ENCODE measurements at regions not wholly inside any gene's neighbourhood (a gene's known extent, or its start where the extent isn't known, plus 50 kb on each side); places are given as distances from the start of the nearest gene placed in this dataset.

- Histone ChIP-seq H3K4me1 (replicated peaks; ENCODE audit: insufficient read depth) (no peaks in the 10 kb centered on the region), H3K9me3 (ENCODE audit: insufficient read depth, low read depth) (no peaks in the 10 kb centered on the region), H2AFZ (no peak overlapping the region), H3K79me2 (ENCODE audit: low read depth) (no peaks in the 10 kb centered on the region), H3K4me3 (no peak overlapping the region), H3K27ac (no peak overlapping the region), H3K27me3 (ENCODE audit: insufficient read depth, low read depth) (no peaks in the 10 kb centered on the region), H3K4me2 (no peak overlapping the region), H4K20me1 (ENCODE audit: insufficient read depth) (peaks cover 5% of the 10 kb centered on the region; the same call in 1 of the 2 replicates), H3K9me2 (ENCODE audit: insufficient read depth) (no peaks in the 10 kb centered on the region), H3K36me3 (ENCODE audit: low read depth) (no peaks in the 10 kb centered on the region), H3F3A (ENCODE audit: insufficient read depth, low read depth) (peaks cover 5% of the 10 kb centered on the region; the same call in 1 of the 2 replicates)
- no peak for DNase-seq
- ChIA-PET CTCF (no interaction called here), POLR2A (ENCODE audit: unreplicated experiment) (no interaction called here)
- intact Hi-C loops (cut with micrococcal nuclease; ENCODE audit: unreplicated experiment) = loop anchor here (10.0 kb wide), 2 partner anchors 848 to 1238 kb away; no protein-coding TSS in a partner anchor
- TF ChIP-seq CTCF (conservative IDR thresholded peaks at IDR 0.05) = no peak
- TF ChIP-seq EZH2 (IDR thresholded peaks at IDR 0.05; ENCODE audit: low read depth) = no peak
- BruUV-seq (replicated peaks) = no TSS peak
Measured at GRCh38 chr14:100386846-100387245, 63.7 kb downstream of the SLC25A47 start.

- Histone ChIP-seq H3K79me2 (ENCODE audit: low read depth) (no peaks in the 10 kb centered on the region), H3K9me2 (ENCODE audit: insufficient read depth) (no peaks in the 10 kb centered on the region), H3F3A (ENCODE audit: insufficient read depth, low read depth) (peaks cover 5% of the 10 kb centered on the region; the same call in 1 of the 2 replicates), H4K20me1 (ENCODE audit: insufficient read depth) (peaks cover 5% of the 10 kb centered on the region; the same call in 1 of the 2 replicates), H3K4me3 (no peak overlapping the region), H3K36me3 (ENCODE audit: low read depth) (no peaks in the 10 kb centered on the region), H2AFZ (no peak overlapping the region), H3K4me1 (replicated peaks; ENCODE audit: insufficient read depth) (no peaks in the 10 kb centered on the region), H3K27ac (no peak overlapping the region), H3K27me3 (ENCODE audit: insufficient read depth, low read depth) (no peaks in the 10 kb centered on the region), H3K4me2 (no peak overlapping the region), H3K9me3 (ENCODE audit: insufficient read depth, low read depth) (no peaks in the 10 kb centered on the region)
- ChIA-PET POLR2A (ENCODE audit: unreplicated experiment) (no interaction called here), CTCF (no interaction called here)
- BruUV-seq (replicated peaks) = no TSS peak
- TF ChIP-seq CTCF (conservative IDR thresholded peaks at IDR 0.05) = no peak
- intact Hi-C loops (cut with micrococcal nuclease; ENCODE audit: unreplicated experiment) = loop anchor here (10.0 kb wide), 2 partner anchors 847 to 1237 kb away; no protein-coding TSS in a partner anchor
- DNase-seq = no peak
Measured at GRCh38 chr14:100387450-100387849, 64.3 kb downstream of the SLC25A47 start.

GRCh38 chr14:100388103-100389054, 65.2 kb downstream of the SLC25A47 start:
- no peaks in the 10 kb centered on the region for H3K9me2 ChIP-seq (ENCODE audit: insufficient read depth)
- no peak for TF ChIP-seq EZH2 (IDR thresholded peaks at IDR 0.05; ENCODE audit: low read depth)
- no peak for TF ChIP-seq CTCF (conservative IDR thresholded peaks at IDR 0.05)
- H3K27ac ChIP-seq = no peak overlapping the region
- peaks cover 5% of the 10 kb centered on the region; the same call in 1 of the 2 replicates for H4K20me1 ChIP-seq (ENCODE audit: insufficient read depth)
- H3K4me3 ChIP-seq = no peak overlapping the region
- H3K36me3 ChIP-seq (ENCODE audit: low read depth) = no peaks in the 10 kb centered on the region
- no peak overlapping the region for H3K4me2 ChIP-seq
- BruUV-seq (replicated peaks) = no TSS peak
- ChIA-PET POLR2A (ENCODE audit: unreplicated experiment) (no interaction called here), CTCF (no interaction called here)
- H3K9me3 ChIP-seq (ENCODE audit: insufficient read depth, low read depth) = no peaks in the 10 kb centered on the region
- peaks cover 5% of the 10 kb centered on the region; the same call in 1 of the 2 replicates for H3F3A ChIP-seq (ENCODE audit: insufficient read depth, low read depth)
- no peaks in the 10 kb centered on the region for H3K4me1 ChIP-seq (replicated peaks; ENCODE audit: insufficient read depth)
- intact Hi-C loops (cut with micrococcal nuclease; ENCODE audit: unreplicated experiment) = loop anchor here (10.0 kb wide), 2 partner anchors 846 to 1236 kb away; no protein-coding TSS in a partner anchor
- DNase-seq = no peak
- no peak overlapping the region for H2AFZ ChIP-seq
- no peaks in the 10 kb centered on the region for H3K27me3 ChIP-seq (ENCODE audit: insufficient read depth, low read depth)
- H3K79me2 ChIP-seq (ENCODE audit: low read depth) = no peaks in the 10 kb centered on the region
